ENCODE measurements at regions not wholly inside any gene's neighbourhood (a gene's known extent, or its start where the extent isn't known, plus 50 kb on each side); places are given as distances from the start of the nearest gene placed in this dataset.

GRCh38 chr10:57874810-57875209 lies 392.9 kb downstream of the IPMK start:
- no peak for DNase-seq (ENCODE audit: low spot score)

GRCh38 chr10:57867241-57867640 lies 400.5 kb downstream of the IPMK start:
- DNase-seq (ENCODE audit: low spot score), result peak; percentile 64

GRCh38 chr10:57864765-57865680 lies 402.7 kb downstream of the IPMK start:
- peak; percentile 25 for DNase-seq (ENCODE audit: low spot score)

- DNase-seq (ENCODE audit: low spot score), result peak; percentile 10
These were observed 417.9 kb downstream of the IPMK start for GRCh38 chr10:57849691-57850357.

GRCh38 chr10:57846307-57847065 lies 421.2 kb downstream of the IPMK start:
- DNase-seq (ENCODE audit: low spot score), result no peak

- DNase-seq (ENCODE audit: low spot score), result peak; percentile 39
These were observed 423.2 kb downstream of the IPMK start for GRCh38 chr10:57844387-57844998.

GRCh38 chr10:57830877-57831560 lies 436.7 kb downstream of the IPMK start:
- DNase-seq (ENCODE audit: low spot score), result no peak

GRCh38 chr10:57825015-57825414 lies 442.7 kb downstream of the IPMK start:
- no peak for DNase-seq (ENCODE audit: low spot score)

- no peak for DNase-seq (ENCODE audit: low spot score)
These were observed 444.3 kb downstream of the IPMK start for GRCh38 chr10:57823398-57823797.

- DNase-seq (ENCODE audit: low spot score), result no peak
These were observed 444.7 kb downstream of the IPMK start for GRCh38 chr10:57822965-57823364.

GRCh38 chr10:57818522-57818921 lies 449.2 kb downstream of the IPMK start:
- DNase-seq (ENCODE audit: low spot score), result no peak

- no peak for DNase-seq (ENCODE audit: low spot score)
These were observed 450.0 kb downstream of the IPMK start for GRCh38 chr10:57817741-57818140.

- DNase-seq (ENCODE audit: low spot score), result no peak
These were observed 451.7 kb downstream of the IPMK start for GRCh38 chr10:57815949-57816348.

GRCh38 chr10:57809961-57810360 lies 457.7 kb downstream of the IPMK start:
- no peak for DNase-seq (ENCODE audit: low spot score)

GRCh38 chr10:57807906-57808305 lies 459.8 kb downstream of the IPMK start:
- no peak for DNase-seq (ENCODE audit: low spot score)

- DNase-seq (ENCODE audit: low spot score), result no peak
These were observed 461.0 kb downstream of the IPMK start for GRCh38 chr10:57806675-57807074.

- no peak for DNase-seq (ENCODE audit: low spot score)
These were observed 468.1 kb downstream of the IPMK start for GRCh38 chr10:57799625-57800024.

- DNase-seq (ENCODE audit: low spot score), result no peak
These were observed 468.9 kb downstream of the IPMK start for GRCh38 chr10:57798830-57799229.

GRCh38 chr10:57791546-57791945 lies 476.1 kb downstream of the IPMK start:
- peak; percentile 1 for DNase-seq (ENCODE audit: low spot score)

- no peak for DNase-seq (ENCODE audit: low spot score)
These were observed 477.0 kb downstream of the IPMK start for GRCh38 chr10:57790703-57791102.

GRCh38 chr10:57788117-57788516 lies 479.6 kb downstream of the IPMK start:
- no peak for DNase-seq (ENCODE audit: low spot score)

All from kidney tubule cell (primary cell).